Liver (tissue), 8 donors: ENCODE measurements at regions not wholly inside any gene's neighbourhood (a gene's known extent, or its start where the extent isn't known, plus 50 kb on each side); places are given as distances from the start of the nearest gene placed in this dataset.

Experiments
- DNase-seq: peaks from one replicate; pipeline ENCODE4 v3.0.0-alpha.2; 2017; ENCODE audit warnings: low spot score
- H3K27ac ChIP-seq, 2 donors: one replicate each; pipeline ENCODE4 v1.7.0; 2013; ENCODE audit warnings: inconsistent platforms in 2 of 2, low read length in 2 of 2, control low read depth in 1 of 2, low read depth in 1 of 2, mild to moderate bottlenecking in 1 of 2
- H3K27me3 ChIP-seq, 4 donors: one replicate each; pipeline versions ENCODE4 v1.6.1 to v1.7.0; 2013; ENCODE audit warnings: low read length in 3 of 4, inconsistent platforms in 1 of 4, mild to moderate bottlenecking in 1 of 4, moderate library complexity in 1 of 4; ENCODE audit not compliant: control insufficient read depth in 4 of 4, insufficient read depth in 4 of 4
- H3K36me3 ChIP-seq, 4 donors: one replicate each; pipeline versions ENCODE4 v1.6.1 to v1.7.0; 2013; ENCODE audit warnings: low read length in 3 of 4, mild to moderate bottlenecking in 3 of 4, low read depth in 1 of 4, moderate library complexity in 1 of 4; ENCODE audit not compliant: control insufficient read depth in 4 of 4, insufficient read depth in 3 of 4
- H3K4me1 ChIP-seq, 4 donors: one replicate each; pipeline versions ENCODE4 v1.6.1 to v1.7.0; 2013; ENCODE audit warnings: low read length in 3 of 4, mild to moderate bottlenecking in 3 of 4, moderate library complexity in 1 of 4; ENCODE audit not compliant: control insufficient read depth in 4 of 4, insufficient read depth in 4 of 4
- H3K4me3 ChIP-seq, 3 donors: one replicate each; pipeline versions ENCODE4 v1.6.1 to v1.7.0; 2013; ENCODE audit warnings: low read length in 3 of 3, control low read depth in 1 of 3, low read depth in 1 of 3, mild to moderate bottlenecking in 1 of 3
- H3K9ac ChIP-seq, 2 donors: one replicate each; pipeline ENCODE4 v1.7.0; 2013; ENCODE audit warnings: low read length in 2 of 2, mild to moderate bottlenecking in 2 of 2, moderate library complexity in 2 of 2, control low read depth in 1 of 2, low read depth in 1 of 2
- H3K9me3 ChIP-seq, 4 donors: one replicate each; pipeline versions ENCODE4 v1.6.1 to v1.7.0; 2013; ENCODE audit warnings: low read length in 3 of 4; ENCODE audit not compliant: control insufficient read depth in 4 of 4
- ATF3 ChIP-seq: IDR thresholded peaks from 2 replicates; pipeline ENCODE4 v1.6.1; 2016; ENCODE audit warnings: antibody characterized with exemption
- CTCF ChIP-seq: fragments of 150-350 bp; IDR thresholded peaks from 2 replicates; pipeline ENCODE4 v1.5.1; 2017; ENCODE audit warnings: improper control_type of control experiment, low read depth, low read length; ENCODE audit not compliant: missing input control
- FOXA1 ChIP-seq: IDR thresholded peaks from 2 replicates; pipeline ENCODE4 v1.6.1; 2016; ENCODE audit warnings: antibody characterized with exemption
- FOXA2 ChIP-seq: IDR thresholded peaks from 2 replicates; pipeline ENCODE4 v1.6.1; 2016; ENCODE audit warnings: antibody characterized with exemption
- GABPA ChIP-seq, 2 donors: IDR thresholded peaks in 1 of 2; conservative IDR thresholded peaks in 1 of 2; 2 replicates each; pipeline ENCODE4 v1.6.1; 2016; ENCODE audit warnings: antibody characterized with exemption in 2 of 2, mild to moderate bottlenecking in 1 of 2, moderate library complexity in 1 of 2
- HNF4A ChIP-seq, 2 donors: conservative IDR thresholded peaks; 2 replicates each; pipeline ENCODE4 v1.6.1; 2016; ENCODE audit warnings: antibody characterized with exemption in 2 of 2, mild to moderate bottlenecking in 2 of 2
- HNF4G ChIP-seq: IDR thresholded peaks from 2 replicates; pipeline ENCODE4 v1.6.1; 2016; ENCODE audit warnings: antibody characterized with exemption
- JUND ChIP-seq, 2 donors: IDR thresholded peaks; 2 replicates each; pipeline ENCODE4 v1.6.1; 2016; ENCODE audit warnings: antibody characterized with exemption in 2 of 2
- RAD21 ChIP-seq, 2 donors: IDR thresholded peaks; 2 replicates each; pipeline ENCODE4 v1.6.1; 2016; ENCODE audit warnings: antibody characterized with exemption in 2 of 2, mild to moderate bottlenecking in 2 of 2
- REST ChIP-seq: IDR thresholded peaks from 2 replicates; pipeline ENCODE4 v1.6.1; 2016; ENCODE audit warnings: antibody characterized with exemption, mild to moderate bottlenecking
- RXRA ChIP-seq, 2 donors: IDR thresholded peaks; 2 replicates each; pipeline ENCODE4 v1.6.1; 2017 to 2018; ENCODE audit warnings: antibody characterized with exemption in 2 of 2, mild to moderate bottlenecking in 1 of 2
- SP1 ChIP-seq: IDR thresholded peaks from 2 replicates; pipeline ENCODE4 v1.6.1; 2018; ENCODE audit warnings: antibody characterized with exemption, mild to moderate bottlenecking
- YY1 ChIP-seq: IDR thresholded peaks from 2 replicates; pipeline ENCODE4 v1.6.1; 2016; ENCODE audit warnings: antibody characterized with exemption, mild to moderate bottlenecking
- ZBTB33 ChIP-seq: IDR thresholded peaks from 2 replicates; pipeline ENCODE4 v1.6.1; 2016; ENCODE audit warnings: antibody characterized with exemption
- WGBS: extraction: QIAGEN DNeasy Blood & Tissue Kit; methylation state at CpG from one replicate; pipeline ENCODE4 v1.1.7; 2013; 5-methylcytosine and 5-hydroxymethylcytosine counted together
- donor health status: healthy.
- donor health status: healthy.
- donor health status: healthy.
- donor health status: healthy.
- donor health status: healthy.

GRCh38 chr5:3343211-3343610 is 252.4 kb upstream of the IRX1 start:
- Histone ChIP-seq H3K9ac (no peak overlapping the region), H3K9me3 (peaks cover 0 to 5% (median 0%) of the 10 kb centered on the region in 4 donors), H3K4me1 (no peaks in the 10 kb centered on the region), H3K27me3 (no peaks in the 10 kb centered on the region), H3K36me3 (no peaks in the 10 kb centered on the region), H3K27ac (no peak overlapping the region), H3K4me3 (no peak overlapping the region)
- DNase-seq: no peak
- 52% methylated on average over 5 of the region's 5 CpGs for WGBS
- TF ChIP-seq FOXA2 (no peak), REST (no peak), RAD21 (IDR thresholded peaks at IDR 0.05) (no peak), JUND (IDR thresholded peaks at IDR 0.05) (no peak), GABPA (IDR thresholded peaks at IDR 0.05 in 1 of 2, conservative IDR thresholded peaks at IDR 0.05 in 1 of 2) (no peak), FOXA1 (no peak), HNF4A (conservative IDR thresholded peaks at IDR 0.05) (no peak), YY1 (no peak), SP1 (no peak), CTCF (no peak), ATF3 (no peak), HNF4G (no peak)

GRCh38 chr5:3342271-3343100 is 253.1 kb upstream of the IRX1 start:
- no peaks in the 10 kb centered on the region for H3K4me1 ChIP-seq
- H3K9ac ChIP-seq: no peak overlapping the region
- H3K9me3 ChIP-seq: peaks cover 0 to 1% (median 0%) of the 10 kb centered on the region in 4 donors
- no peak overlapping the region for H3K4me3 ChIP-seq
- H3K27me3 ChIP-seq: no peaks in the 10 kb centered on the region
- WGBS: 85% methylated on average over 18 of the region's 18 CpGs
- no peak overlapping the region for H3K27ac ChIP-seq
- no peaks in the 10 kb centered on the region for H3K36me3 ChIP-seq
- TF ChIP-seq ZBTB33 (no peak), FOXA1 (no peak), FOXA2 (no peak), JUND (IDR thresholded peaks at IDR 0.05) (no peak), RXRA (IDR thresholded peaks at IDR 0.05) (no peak), REST (no peak), CTCF (no peak), RAD21 (IDR thresholded peaks at IDR 0.05) (no peak)
- no peak for DNase-seq
